ENCODE measurements at regions not wholly inside any gene's neighbourhood (a gene's known extent, or its start where the extent isn't known, plus 50 kb on each side); places are given as distances from the start of the nearest gene placed in this dataset.
A peak's percentile ranks its signal among the peaks of the same experiment; 100 is the strongest.

GRCh38 chr5:17431272-17432050 lies 66.6 kb upstream of the TAF11L2 start:
- DNase-seq (ENCODE audit: low read depth), result no peak

GRCh38 chr5:17432569-17432968 lies 65.5 kb upstream of the TAF11L2 start:
- no peak for DNase-seq (ENCODE audit: low read depth)

- DNase-seq (ENCODE audit: low read depth), result peak; percentile 18
These were observed 64.6 kb upstream of the TAF11L2 start for GRCh38 chr5:17433406-17433805.

GRCh38 chr5:17434982-17435381 lies 63.0 kb upstream of the TAF11L2 start:
- DNase-seq (ENCODE audit: low read depth), result no peak

GRCh38 chr5:17436350-17436749 lies 61.7 kb upstream of the TAF11L2 start:
- DNase-seq (ENCODE audit: low read depth), result no peak

- DNase-seq (ENCODE audit: low read depth), result peak; percentile 31
These were observed 61.2 kb upstream of the TAF11L2 start for GRCh38 chr5:17436761-17437221.

GRCh38 chr5:17438027-17438426 lies 60.0 kb upstream of the TAF11L2 start:
- DNase-seq (ENCODE audit: low read depth), result no peak

- DNase-seq (ENCODE audit: low read depth), result no peak
These were observed 58.1 kb upstream of the TAF11L2 start for GRCh38 chr5:17439956-17440355.

- peak; percentile 53 for DNase-seq (ENCODE audit: low read depth)
These were observed 57.3 kb upstream of the TAF11L2 start for GRCh38 chr5:17440766-17441165.

GRCh38 chr5:17441351-17441750 lies 56.7 kb upstream of the TAF11L2 start:
- peak; percentile 82 for DNase-seq (ENCODE audit: low read depth)

- no peak for DNase-seq (ENCODE audit: low read depth)
These were observed 54.5 kb upstream of the TAF11L2 start for GRCh38 chr5:17443333-17444130.

GRCh38 chr5:17444496-17444895 lies 53.5 kb upstream of the TAF11L2 start:
- no peak for DNase-seq (ENCODE audit: low read depth)

- no peak for DNase-seq (ENCODE audit: low read depth)
These were observed 52.8 kb upstream of the TAF11L2 start for GRCh38 chr5:17445185-17445584.

Data from stromal cell of bone marrow (primary cell).